ENCODE measurements at regions not wholly inside any gene's neighbourhood (a gene's known extent, or its start where the extent isn't known, plus 50 kb on each side); places are given as distances from the start of the nearest gene placed in this dataset.
"Not testable (repeated sequence)": the region's sequence is repeated elsewhere in the genome, so short reads cannot be mapped to it uniquely, and the experiment has no call there.

DNA sequence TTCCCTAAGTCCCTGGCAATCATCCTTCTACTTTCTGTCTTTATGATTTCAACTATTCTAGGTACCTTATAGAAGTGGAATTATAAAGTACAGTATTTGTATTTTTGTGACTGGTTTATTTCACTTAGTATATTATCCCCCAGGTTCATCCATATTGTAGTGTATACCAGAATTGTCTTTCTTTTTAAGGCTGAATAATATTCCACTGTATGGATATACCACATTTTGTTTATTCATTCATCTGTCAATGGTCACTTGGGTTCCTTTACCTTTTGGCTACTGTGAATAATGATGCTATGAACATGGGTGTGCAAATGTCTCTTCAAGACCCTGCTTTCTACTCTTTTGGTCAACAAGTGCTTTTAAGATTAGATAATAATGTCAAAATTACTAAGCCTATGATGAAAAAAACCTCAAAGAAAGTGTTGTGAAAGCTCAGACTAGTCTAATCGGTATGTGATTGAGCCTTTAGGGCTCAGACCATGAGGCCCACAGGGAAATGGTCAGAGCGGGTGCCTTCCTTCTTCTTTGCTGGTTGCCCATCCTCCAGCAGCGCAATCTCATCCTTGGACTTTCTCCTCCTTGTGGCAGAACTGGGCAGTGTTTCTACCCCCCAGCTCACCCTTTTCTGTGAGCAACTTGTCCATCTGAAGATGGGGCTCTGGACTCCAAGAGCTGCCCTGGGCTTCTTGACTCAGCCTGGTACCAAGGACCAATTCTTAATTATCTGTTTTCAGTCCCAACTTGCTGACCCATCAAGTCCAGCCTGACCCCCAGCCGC lies 105.4 kb downstream of the TTC8 start:
- no peak for DNase-seq (ENCODE audit: low spot score)

DNA sequence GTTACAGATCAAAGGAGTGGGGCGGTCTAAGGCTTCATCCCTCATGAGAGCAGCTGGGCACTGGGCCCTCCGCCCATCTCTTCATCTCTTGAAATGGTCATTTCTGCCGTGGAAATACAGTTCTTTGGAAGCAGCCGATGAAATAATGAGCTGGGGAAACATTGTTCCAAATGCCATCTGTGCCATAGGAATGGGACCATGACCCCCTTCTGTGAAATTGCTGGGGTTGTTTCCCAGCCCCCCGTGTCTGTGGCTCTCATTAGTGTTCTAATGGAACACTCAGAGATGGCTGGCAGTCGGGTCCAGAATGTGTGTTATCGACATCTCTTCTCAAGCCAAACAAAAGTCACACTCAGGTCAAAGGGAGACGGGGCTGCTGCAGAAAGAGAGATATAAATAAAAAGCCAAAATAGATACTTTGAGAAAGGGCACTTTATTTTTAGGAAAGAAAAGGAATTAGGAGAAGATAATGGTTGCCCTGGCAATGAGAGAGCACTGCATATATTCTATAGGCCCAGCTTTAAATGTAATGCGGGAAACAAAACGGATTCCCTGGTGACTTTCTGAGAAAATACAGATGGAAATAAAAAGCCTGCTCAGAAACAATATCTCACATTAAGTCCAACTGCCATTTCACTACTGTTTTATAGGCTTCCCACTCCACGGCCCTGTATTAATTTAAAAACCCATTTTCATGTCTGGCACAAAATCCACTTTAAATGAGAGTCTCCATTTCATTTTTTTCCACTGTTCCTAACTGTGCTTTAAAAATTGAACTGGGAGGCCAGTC lies 107.1 kb downstream of the TTC8 start:
- DNase-seq (ENCODE audit: low spot score): no peak

DNA sequence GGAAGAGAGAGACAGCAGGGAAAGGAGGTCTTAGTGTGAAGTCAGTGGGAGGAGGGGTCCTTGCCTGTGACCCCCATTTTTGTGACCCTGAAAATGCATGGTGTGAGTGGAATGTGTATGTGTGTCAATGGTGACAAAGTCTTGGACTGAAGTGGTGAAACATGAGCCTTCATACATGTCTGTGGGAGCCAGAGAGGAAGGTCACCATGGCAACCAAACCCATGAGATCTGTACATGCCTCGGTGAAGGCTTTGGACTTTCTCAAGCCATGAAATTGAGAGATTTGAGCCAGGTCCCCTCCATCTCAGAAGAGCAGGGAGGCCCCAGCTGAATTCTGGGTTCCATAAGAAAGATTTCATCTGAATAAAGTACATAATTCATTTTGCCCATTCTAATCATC lies 108.7 kb downstream of the TTC8 start:
- no peak for DNase-seq (ENCODE audit: low spot score)

- no peak for DNase-seq (ENCODE audit: low spot score)
Observed at GRCh38 chr14:88934351-88934806, 109.9 kb downstream of the TTC8 start.

- DNase-seq (ENCODE audit: low spot score): no peak
Observed at GRCh38 chr14:88935083-88935482, 110.6 kb downstream of the TTC8 start.

GRCh38 chr14:88937706-88938105 lies 113.3 kb downstream of the TTC8 start:
- no peak for DNase-seq (ENCODE audit: low spot score)

DNA sequence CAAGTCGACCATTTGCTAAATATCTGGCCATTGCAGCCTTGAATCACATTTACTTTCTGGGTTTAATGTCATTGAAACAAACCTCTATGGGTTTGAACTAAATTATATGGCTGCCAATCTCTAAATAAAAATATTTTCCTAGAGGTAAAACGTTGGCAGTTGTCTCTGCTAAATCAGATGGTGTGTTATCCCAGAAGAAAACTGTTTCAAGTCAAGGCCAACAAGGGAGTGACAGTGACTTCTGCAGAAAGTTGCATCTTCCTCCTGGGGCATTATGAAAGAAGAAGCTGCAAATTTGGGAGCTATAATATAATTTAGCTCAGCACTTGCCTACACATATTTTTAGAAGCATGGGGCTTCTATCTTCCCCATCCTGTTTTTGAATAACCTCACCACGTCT lies 116.2 kb downstream of the TTC8 start:
- no peak for DNase-seq (ENCODE audit: low spot score)

DNA sequence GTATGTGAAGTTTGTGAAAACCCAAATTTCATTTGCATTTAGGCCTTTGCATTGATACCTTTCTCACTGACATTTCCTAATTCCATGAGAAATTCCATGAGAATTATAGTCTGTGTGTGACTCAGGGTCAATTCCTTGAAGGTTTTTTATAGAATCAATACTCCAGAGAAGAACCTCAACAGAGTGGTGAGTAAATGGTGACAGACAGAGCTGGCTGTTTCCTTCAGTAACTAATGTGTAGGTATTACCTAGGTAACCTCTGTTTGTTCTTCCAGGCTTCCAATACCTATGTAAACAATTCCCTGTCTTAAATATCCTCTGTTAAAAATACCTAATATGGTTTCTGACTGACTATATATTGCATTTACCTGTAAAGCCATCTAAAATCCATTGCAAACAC lies 117.0 kb downstream of the TTC8 start:
- no peak for DNase-seq (ENCODE audit: low spot score)

DNA sequence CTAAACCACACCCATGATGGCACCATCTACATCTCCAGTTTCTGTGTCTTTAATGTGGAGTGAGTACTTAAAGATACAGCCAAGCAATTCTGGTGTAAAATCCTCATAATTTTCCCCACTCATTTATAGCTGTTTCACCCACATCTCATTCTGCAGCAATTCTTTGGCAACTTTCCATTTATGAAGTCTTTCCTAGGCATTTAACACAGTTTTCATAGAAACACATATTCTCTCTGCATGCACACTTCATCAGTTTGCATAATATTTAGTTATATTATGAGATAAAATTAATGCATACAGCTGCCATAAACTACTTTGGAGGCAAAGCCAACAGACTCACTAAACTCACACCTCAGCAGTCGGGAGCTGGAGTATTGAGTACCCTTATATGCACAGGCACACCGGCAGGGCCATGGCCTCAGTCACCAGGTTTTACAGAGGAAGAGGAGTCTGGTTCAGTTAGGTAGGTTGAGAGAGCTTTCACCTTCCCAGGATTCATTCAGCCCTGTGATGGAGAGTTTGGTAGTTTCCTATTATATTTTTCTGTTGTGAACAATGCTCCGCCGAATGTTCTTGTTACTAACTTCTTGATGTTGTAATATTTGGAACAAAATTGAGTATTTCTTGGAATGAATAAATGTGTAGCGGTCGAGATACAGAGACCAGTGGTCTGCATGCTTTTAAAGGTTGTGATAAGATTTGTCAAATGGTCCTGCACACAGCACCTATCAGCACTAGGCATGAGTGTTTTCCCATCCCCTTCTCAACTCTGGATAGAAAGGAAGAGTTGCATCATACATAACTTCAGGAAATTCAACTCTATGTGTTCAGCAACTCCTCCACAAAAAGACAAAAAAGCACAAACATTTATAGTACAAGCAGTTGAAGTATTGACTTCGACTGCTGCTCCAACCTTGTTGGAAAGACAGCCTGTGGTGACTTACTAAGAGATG lies 123.5 kb downstream of the TTC8 start:
- DNase-seq (ENCODE audit: low spot score): peak; percentile 30

- DNase-seq (ENCODE audit: low spot score): no peak
Observed at GRCh38 chr14:88950069-88950468, 125.6 kb downstream of the TTC8 start.

DNA sequence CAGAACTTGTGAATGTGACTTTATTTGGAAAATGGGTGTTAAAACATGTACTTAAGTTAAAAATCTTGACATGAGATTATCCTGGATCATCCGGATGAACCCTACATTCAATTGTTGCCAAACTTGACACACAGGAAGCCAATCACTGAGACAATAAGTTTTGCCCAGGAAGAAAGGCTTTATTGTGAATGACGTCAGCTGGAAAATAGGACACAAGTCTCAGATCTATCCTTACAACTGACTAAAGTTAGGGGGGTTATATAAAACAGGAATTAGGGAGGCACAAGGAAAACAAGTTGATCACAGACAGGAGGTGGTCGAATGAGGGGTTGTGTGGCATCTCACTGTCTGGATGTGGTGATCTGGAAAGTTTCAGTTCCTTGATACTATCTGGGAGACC lies 126.9 kb downstream of the TTC8 start:
- DNase-seq (ENCODE audit: low spot score): no peak

DNA sequence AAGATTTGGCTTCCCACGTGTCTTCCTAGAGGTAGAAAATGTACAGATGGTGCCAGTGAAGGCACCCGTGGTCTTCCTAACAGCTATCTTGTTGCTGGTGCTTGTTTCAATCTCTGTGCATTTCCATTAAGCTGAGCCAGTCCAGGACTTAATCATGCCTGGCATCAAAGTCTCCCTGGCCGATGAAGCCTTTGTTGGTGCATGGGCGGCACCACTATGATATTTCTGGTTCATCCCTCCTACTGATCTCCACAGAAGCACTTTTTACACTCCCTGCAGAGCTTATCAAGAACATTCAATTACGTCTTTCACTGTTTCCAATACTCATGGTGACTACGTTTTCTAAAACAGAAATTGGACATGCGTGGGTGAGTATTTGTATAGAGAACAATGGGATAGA lies 128.4 kb downstream of the TTC8 start:
- peak; percentile 32 for DNase-seq (ENCODE audit: low spot score)

GRCh38 chr14:88955455-88955854 lies 131.0 kb downstream of the TTC8 start:
- DNase-seq (ENCODE audit: low spot score): no peak

- no peak for DNase-seq (ENCODE audit: low spot score)
Observed at GRCh38 chr14:88960496-88960895, 136.0 kb downstream of the TTC8 start.

DNA sequence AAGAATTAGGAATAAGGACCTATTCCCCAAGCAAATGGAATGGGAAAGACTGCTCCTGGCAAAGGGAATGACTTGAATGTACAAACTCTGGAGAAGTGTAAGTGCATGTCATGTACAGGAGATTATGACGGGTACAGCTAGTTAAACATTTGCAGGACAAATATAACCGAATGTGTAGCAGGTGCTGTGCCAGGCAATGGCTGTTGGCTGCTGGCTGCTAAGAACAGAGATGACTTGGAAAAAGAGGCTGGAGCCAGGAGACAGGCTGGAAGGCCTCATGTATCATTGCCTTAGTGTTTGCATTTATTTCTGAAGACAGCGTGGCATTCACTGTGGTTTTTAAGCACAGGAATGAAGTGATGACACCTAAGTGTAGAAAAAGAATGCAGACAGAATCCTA lies 136.8 kb downstream of the TTC8 start:
- DNase-seq (ENCODE audit: low spot score): no peak

GRCh38 chr14:88962356-88962755 lies 137.9 kb downstream of the TTC8 start:
- DNase-seq (ENCODE audit: low spot score): no peak

- no peak for DNase-seq (ENCODE audit: low spot score)
Observed at GRCh38 chr14:88967299-88967698, 142.8 kb downstream of the TTC8 start.

GRCh38 chr14:88975043-88975830 lies 150.8 kb downstream of the TTC8 start:
- DNase-seq (ENCODE audit: low spot score): no peak

DNA sequence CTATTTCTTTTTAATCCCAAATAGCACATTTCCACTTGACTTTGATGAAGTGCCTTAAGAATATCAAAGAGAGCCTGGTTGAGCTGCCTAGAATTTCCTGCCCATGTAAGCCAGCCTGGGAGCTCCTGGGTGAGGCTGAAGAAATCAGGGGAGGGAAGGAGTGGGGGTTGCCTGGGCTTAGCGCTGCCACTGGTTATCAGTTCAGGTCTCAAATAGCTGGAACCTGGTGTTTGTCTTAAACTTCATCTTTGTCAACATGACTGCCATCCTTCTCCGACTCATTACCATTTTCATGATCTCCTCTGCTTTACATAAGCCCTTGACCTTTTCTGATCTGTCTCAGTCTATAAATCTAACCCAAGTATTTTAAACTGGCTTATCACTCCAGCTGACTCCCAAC lies 151.5 kb downstream of the TTC8 start:
- DNase-seq (ENCODE audit: low spot score): no peak

GRCh38 chr14:88980907-88981306 lies 156.5 kb downstream of the TTC8 start:
- DNase-seq (ENCODE audit: low spot score): not testable (repeated sequence)

- no peak for DNase-seq (ENCODE audit: low spot score)
Observed at GRCh38 chr14:88981948-88982347, 157.5 kb downstream of the TTC8 start.

Measured in putamen (tissue), 1 donor.